GM08714 (cell line): ENCODE measurements at regions not wholly inside any gene's neighbourhood (a gene's known extent, or its start where the extent isn't known, plus 50 kb on each side); places are given as distances from the start of the nearest gene placed in this dataset.
"Not testable (repeated sequence)": the region's sequence is repeated elsewhere in the genome, so short reads cannot be mapped to it uniquely, and the experiment has no call there.

Experiments
- H3K4me3 ChIP-seq: fragments of 200-500 bp; sonication (Bioruptor generic); 2 replicates; pipeline ENCODE4 v1.5.1; 2014; ENCODE audit warnings: mild to moderate bottlenecking, low read length, inconsistent platforms
- ZNF274 ChIP-seq: IDR thresholded peaks from 2 replicates; pipeline ENCODE4 v1.6.1; 2012; ENCODE audit warnings: mild to moderate bottlenecking, low read depth, low read length

DNA sequence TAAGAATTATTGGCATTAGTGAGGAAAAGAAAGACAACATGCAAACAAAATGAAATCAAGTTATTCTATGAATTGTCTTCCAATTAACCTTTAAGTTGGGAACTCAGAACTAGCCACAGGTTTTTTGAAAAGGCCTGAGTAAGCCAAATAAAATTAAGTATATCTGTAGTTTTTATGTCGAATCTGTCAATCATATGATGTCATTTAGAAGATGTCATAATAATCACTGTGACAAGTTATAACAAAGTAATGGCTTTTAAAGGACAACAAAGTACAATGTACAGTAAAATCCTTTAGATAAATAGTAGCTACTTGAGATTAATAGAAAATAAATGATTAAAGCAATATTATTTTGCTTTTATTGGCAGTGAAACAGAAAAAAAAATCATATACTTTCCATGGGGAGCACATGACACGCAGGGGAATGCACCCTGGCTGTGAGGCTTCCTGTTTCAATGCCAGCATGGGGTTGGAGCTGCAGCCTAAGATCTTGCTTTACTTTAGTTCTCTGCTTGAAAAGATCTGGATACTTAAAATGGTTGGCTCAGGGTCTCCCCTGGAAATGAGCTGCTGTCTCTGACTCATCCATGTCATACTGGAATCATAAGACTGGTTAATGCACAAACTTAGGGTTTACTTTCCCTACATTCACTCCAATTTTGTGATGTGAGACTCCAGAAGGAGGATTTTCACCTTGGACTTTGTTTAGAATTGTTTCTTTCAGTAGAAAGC is 284.3 kb downstream of the TAF11L14 start:
- H3K4me3 ChIP-seq, result no peak overlapping the region
- TF ChIP-seq ZNF274, result no peak

DNA sequence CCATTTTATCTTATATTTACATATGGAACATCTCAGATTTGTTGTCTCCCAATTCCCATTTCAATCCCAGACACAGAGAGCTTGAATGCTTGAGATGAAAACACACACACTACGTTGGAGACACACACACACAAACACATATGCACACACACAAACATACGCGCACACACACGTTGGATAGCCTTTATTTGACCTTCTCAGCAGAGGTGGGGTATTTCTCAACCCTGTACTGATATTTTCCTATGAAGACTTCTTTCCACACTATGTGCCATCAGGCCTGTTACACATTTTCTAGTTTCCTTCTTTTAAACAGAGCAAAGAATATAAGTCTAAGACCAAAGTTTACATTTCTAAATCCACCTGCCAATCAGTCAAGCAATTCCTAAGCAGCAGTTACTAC is 291.0 kb downstream of the TAF11L14 start:
- no peak for TF ChIP-seq ZNF274
- H3K4me3 ChIP-seq, result no peak overlapping the region

DNA sequence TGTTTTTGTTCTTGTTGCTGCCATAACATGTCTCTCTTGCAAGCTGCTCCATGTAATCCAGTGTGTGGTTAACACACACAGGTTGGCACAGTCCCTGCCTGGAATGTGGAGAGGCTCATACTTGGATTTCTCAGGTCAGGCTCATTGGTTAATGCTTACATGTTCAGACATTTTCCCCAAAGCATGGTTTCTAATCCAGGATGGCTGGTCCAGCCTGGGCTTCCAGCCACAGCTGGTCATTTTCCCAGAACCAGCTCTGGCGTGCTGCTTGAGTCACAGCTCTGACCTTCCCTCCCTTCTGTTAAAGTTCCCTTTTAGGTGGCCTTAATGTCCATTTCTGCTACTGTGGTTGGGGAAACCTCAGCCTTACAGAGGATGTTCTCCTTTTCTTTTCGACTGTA is 294.3 kb downstream of the TAF11L14 start:
- H3K4me3 ChIP-seq, result no peak overlapping the region
- no peak for TF ChIP-seq ZNF274

DNA sequence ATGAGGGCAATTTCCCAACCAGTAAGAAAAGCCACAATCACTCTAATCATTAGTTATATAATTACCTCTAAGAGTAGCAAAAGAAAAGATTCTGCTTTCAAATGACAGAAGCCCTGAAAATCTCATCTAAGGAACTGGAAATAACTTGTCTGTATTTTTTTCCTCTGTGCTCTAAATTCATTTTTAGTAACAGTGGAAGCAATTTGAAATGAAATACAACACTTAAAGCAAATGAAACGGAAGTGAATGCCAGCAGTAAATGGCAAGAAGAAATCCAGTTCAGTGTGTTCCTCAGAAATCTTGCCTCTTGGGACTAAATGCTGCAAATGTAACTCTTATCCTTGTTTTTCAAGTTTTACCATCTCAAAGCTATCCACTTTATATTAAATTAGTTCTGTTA is 294.9 kb downstream of the TAF11L14 start:
- TF ChIP-seq ZNF274, result no peak
- H3K4me3 ChIP-seq, result no peak overlapping the region

DNA sequence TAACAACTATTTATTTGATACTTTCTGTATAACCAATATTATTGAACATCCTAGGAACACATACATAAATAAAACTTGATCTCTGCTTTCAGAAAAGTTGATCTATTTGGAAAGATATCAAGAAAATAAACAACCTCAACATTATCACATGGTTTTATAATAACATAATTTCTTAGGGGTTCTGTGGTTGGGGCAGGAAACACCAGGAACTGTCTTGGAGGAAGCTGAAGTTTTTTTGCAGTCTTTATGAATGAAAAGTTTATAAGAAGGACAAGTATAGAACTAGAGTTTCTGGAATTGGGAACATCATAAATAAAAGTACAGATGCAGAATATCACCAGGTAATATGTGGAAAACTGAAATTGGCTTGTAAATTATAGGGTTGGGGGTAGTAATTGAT is 296.1 kb downstream of the TAF11L14 start:
- no peak overlapping the region for H3K4me3 ChIP-seq
- TF ChIP-seq ZNF274, result no peak

DNA sequence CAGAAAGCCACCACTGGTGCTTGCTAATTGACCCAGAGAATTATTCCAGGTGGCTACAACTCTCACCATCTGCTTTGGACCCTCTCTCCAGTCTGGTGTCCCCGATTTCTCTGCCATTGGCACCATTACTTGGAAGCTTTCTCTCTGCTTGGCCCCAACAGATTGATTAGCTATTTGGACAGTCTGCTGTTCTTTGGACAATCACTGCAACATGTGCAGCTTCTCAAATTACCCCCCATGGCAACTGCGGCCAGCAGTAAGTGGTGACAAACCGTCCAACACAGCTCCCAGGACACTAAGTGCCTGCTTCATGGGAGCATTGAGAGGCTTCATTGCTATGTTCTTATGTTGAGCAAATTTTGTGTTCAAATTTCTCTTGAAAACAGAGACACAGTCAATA is 309.8 kb downstream of the TAF11L14 start:
- no peak for TF ChIP-seq ZNF274
- no peak overlapping the region for H3K4me3 ChIP-seq

DNA sequence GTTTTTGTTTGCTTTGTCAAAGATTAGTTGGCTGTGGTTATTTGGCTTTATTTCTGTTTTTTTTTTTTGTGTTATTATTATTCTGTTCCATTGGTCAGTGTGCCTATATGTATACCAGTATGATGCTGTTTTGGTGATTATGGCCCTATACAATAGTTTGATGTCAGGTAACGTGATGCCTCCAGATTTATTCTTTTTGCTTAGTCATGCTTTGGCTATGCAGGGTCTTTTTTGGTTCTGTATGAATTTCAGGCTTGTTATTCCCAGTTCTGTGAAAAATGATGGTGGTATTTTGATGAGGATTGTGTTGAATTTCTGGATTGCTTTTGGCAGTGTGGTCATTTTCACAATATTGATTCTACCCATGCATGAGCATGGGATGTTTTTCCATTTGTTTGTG is 312.8 kb downstream of the TAF11L14 start:
- no peak overlapping the region for H3K4me3 ChIP-seq
- TF ChIP-seq ZNF274, result no peak

DNA sequence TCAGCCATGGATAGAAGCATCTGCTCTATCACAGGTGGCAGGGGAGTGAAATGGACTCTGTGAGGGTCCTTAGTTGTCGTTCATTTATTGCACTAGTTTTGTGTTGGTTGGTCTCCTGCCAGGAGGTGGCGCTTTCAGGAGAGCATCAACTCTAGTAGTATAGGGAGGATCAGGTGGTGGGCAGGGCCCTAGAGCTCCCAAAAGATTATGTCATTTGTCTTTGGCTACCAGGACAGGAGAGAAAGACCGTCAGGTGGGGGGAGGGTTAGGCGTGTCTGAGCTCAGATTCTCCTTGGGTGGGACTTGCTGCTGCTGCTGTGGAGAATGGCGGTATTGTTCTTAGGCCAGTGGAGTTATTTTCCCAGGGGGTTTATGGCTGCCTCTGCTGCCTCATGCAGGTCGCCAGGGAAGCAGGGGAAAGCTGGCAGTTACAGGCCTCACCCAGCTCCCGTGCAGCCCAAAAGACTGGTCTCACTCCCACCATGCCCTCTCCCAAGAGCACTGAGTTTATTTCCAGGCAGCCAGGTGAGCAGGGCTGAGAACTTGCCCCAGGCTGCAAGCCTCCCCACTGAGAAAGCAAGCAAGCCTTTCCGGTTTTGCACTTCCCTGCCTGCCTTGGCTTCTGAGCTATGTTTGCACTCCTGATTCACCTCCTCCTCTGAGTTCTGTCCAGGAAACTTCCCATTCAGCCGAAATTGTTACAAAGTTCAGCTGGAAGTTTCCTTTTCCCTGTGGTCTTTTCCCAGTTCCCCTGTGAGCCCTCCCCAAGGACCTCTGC is 317.3 kb downstream of the TAF11L14 start:
- no peak for TF ChIP-seq ZNF274
- no peak overlapping the region for H3K4me3 ChIP-seq

DNA sequence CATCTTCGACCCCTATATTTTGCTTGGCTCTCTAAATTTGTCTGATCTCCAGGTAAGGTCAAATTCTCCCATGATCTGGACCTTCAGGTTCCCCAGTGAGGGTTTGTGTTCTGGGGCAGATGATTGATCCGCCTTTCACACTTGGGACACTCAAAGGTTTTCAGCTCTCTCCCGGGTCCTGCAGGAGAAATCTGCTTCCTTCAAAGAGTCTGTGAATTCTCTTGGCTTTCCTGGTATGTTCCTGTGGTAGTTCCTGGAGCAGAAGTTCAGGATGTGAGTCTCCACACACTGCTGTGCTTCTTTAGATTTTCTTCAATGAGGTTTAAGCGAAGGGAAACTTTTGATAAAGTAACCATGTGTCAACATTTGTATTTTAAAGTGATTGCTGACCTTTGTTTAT is 318.0 kb downstream of the TAF11L14 start:
- H3K4me3 ChIP-seq, result no peak overlapping the region
- TF ChIP-seq ZNF274, result no peak

DNA sequence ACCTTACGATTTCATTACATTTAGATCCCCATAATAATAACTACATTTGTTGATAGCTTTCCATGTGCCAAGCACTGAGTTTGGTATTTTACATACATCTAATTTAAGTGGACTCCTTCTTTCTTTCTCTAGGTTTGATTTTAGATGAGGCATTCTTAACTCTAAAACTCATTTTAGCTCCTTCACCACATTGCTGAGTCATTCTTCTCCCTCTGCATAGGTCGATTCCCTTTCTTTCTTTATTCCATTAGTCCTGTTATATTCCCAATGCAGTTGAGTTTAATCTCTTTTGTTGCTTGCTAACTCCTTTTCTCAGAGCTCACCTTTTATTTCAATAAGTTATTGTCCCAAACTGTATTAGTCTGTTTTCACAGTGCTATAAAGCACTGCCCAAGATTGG is 329.8 kb downstream of the TAF11L14 start:
- TF ChIP-seq ZNF274, result no peak

DNA sequence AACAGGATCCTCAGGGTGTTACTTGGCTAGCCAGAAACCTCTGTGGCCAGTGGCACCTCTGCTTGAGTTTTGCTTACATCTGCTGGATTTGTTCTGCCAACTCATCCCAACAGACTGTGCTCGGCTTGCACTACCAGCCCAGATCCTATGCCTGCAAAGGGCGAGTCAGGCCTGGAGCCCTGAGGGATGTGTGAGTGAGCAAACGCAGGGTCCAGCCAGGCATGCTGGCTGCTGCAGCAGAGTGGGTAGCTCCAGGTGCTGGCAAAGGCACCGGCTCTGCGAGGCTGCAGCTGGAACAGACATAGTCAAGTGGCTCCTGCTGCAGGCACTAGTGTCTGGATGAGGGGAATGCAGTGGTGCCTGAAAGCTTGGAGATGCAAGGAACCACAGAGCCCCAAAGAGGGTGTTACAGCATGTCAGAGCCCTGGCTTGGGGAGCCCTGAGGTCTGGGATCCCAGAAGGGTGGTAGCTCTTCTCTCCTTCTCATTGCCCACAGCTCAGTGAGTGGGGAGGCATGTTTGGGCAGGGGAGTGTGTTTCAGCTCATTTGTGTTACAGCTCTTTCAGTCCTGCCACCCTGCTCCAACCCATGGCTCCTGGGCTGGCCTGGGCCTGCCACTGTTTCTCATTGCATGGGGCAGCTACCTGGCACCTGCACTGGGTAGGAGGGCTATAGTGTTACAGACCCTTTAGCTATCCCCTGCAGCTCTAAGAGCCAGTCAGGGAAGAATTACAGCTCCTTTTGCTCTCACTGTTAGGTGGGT is 332.6 kb downstream of the TAF11L14 start:
- no peak for TF ChIP-seq ZNF274
- H3K4me3 ChIP-seq, result no peak overlapping the region

More for the DNA sequence above, 329.8 kb downstream of the TAF11L14 start:
- H3K4me3 ChIP-seq, result no peak overlapping the region

DNA sequence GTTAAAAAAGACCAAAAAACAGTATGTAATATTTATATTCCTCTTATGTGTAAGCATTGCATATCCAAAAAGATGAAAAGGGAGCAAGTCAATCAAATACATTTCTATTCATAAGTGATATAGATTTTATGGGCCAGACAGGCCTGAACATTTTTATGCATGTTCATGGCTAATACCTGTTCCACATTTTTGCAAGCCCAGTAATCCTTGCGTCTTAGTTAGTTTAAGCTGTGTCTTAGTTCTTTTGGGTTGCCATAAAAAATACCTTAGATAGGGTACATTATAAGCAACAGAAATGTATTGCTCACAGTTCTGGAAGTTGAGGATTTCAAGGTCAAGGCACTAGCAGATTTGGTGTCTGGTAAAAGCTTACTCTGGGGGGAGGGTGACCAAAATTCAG is 342.1 kb downstream of the TAF11L14 start:
- no peak for TF ChIP-seq ZNF274
- no peak overlapping the region for H3K4me3 ChIP-seq

DNA sequence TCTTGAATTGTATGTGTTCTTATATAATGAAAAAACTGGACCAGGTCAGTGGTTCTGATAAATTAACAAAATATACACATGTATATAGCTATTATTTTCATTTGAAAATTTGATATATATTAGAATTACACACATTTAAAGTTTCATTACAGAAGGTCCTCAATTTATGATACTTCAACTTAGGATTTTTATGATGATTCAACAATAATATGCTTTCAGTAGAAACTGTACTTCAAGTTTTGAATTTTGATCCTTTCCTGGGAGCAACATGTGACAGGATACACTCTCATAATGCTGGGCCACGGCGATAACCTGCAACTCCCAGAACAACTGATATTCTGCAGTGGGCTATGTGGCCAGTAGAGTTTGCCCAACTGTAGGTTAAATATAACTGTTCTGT is 344.7 kb downstream of the TAF11L14 start:
- TF ChIP-seq ZNF274, result no peak
- no peak overlapping the region for H3K4me3 ChIP-seq

DNA sequence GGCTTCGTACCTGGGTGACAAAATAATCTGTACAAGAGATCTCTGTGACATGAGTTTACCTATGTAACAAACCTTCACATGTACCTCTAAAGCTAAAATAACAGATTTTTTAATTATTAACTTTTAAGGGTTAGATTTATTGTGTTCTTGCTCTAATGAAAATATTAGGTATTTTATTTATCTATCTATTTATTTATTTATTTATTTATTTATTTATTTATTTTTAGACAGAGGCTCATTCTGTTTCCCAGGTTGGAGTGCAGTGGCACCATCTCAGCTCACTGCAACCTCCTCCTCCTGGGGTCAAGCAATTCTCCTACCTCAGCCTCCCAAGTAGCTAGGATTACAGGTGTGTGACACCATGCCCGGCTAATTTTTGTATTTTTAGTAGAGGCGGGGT is 348.4 kb downstream of the TAF11L14 start:
- H3K4me3 ChIP-seq, result not testable (repeated sequence)

DNA sequence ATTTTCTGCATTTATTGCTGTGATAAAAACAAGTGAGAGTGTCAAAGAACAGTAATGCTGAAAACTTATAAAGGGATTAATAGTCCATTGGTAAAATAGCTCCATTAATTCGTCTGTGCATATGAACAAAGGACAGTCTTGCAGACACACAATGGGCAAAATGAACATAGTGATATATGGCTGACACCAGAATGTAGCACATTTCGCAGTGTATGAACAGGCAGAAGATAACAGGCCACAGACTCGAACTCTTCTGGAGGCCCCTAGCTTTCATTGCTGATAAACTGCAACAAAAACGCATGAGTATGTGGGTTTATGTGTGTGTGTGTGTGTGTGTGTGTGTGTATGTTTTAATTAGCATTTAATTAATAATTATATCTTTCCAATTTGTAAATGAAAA is 354.8 kb downstream of the TAF11L14 start:
- H3K4me3 ChIP-seq, result no peak overlapping the region
- no peak for TF ChIP-seq ZNF274
